HFF-Myc (cell line): ENCODE measurements at regions not wholly inside any gene's neighbourhood (a gene's known extent, or its start where the extent isn't known, plus 50 kb on each side); places are given as distances from the start of the nearest gene placed in this dataset.

Experiments used
- DNase-seq: peaks from one replicate; pipeline ENCODE4 v3.0.0-alpha.2; 2011; ENCODE audit warnings: low read depth; ENCODE audit errors: extremely low read depth
- H3K4me3 ChIP-seq: replicated peaks from 2 replicates; pipeline ENCODE4 v1.5.1; 2011; ENCODE audit warnings: low read depth, mild to moderate bottlenecking, control low read depth, low read length
- CTCF ChIP-seq: IDR thresholded peaks from 2 replicates; pipeline ENCODE4 v1.5.1; 2012; ENCODE audit warnings: mild to moderate bottlenecking, low read depth, low read length, control low read depth; ENCODE audit errors: missing control alignments

GRCh38 chr6:90895299-90896074 is 308.6 kb upstream of the MAP3K7 start:
- H3K4me3 ChIP-seq, result no peak overlapping the region
- no peak for DNase-seq
- TF ChIP-seq CTCF, result no peak

GRCh38 chr6:90894285-90895130 is 307.6 kb upstream of the MAP3K7 start:
- no peak for DNase-seq
- TF ChIP-seq CTCF, result no peak
- H3K4me3 ChIP-seq, result no peak overlapping the region

- no peak for TF ChIP-seq CTCF
- no peak overlapping the region for H3K4me3 ChIP-seq
- no peak for DNase-seq
Observed at GRCh38 chr6:90893400-90893799, 306.5 kb upstream of the MAP3K7 start.

GRCh38 chr6:90892271-90892670 is 305.4 kb upstream of the MAP3K7 start:
- H3K4me3 ChIP-seq, result no peak overlapping the region
- no peak for DNase-seq
- TF ChIP-seq CTCF, result no peak

GRCh38 chr6:90891355-90891754 is 304.5 kb upstream of the MAP3K7 start:
- no peak for DNase-seq
- no peak for TF ChIP-seq CTCF
- H3K4me3 ChIP-seq, result no peak overlapping the region

- H3K4me3 ChIP-seq, result no peak overlapping the region
- no peak for DNase-seq
- no peak for TF ChIP-seq CTCF
Observed at GRCh38 chr6:90890683-90891330, 303.9 kb upstream of the MAP3K7 start.
